GM19193 (cell line): ENCODE measurements at regions not wholly inside any gene's neighbourhood (a gene's known extent, or its start where the extent isn't known, plus 50 kb on each side); places are given as distances from the start of the nearest gene placed in this dataset.

ENCODE experiments used
- POLR2A ChIP-seq: IDR thresholded peaks from 4 replicates; pipeline ENCODE4 v1.6.1; 2011; ENCODE audit not compliant: insufficient read depth, insufficient read length; ENCODE audit errors: extremely low read depth

GRCh38 chr6:118705544-118706491 is 54.4 kb upstream of the CEP85L start:
- TF ChIP-seq POLR2A, result no peak

- no peak for TF ChIP-seq POLR2A
Measured at GRCh38 chr6:118704915-118705314, 53.5 kb upstream of the CEP85L start.
